Adipocyte (in vitro differentiated cells): ENCODE measurements at regions not wholly inside any gene's neighbourhood (a gene's known extent, or its start where the extent isn't known, plus 50 kb on each side); places are given as distances from the start of the nearest gene placed in this dataset.

Experiments
- DNase-seq: peaks from one replicate; pipeline ENCODE4 v3.0.0-alpha.2; 2015; ENCODE audit warnings: low read depth
- H3K27me3 ChIP-seq: replicated peaks from 2 replicates; pipeline ENCODE4 v1.7.0; 2013; ENCODE audit warnings: mild to moderate bottlenecking, low read length, moderate library complexity; ENCODE audit not compliant: control insufficient read depth, insufficient read depth
- H3K36me3 ChIP-seq: 2 replicates; pipeline ENCODE4 v1.7.0; 2013; ENCODE audit warnings: low read length, mild to moderate bottlenecking, moderate library complexity; ENCODE audit not compliant: control insufficient read depth, insufficient read depth, severe bottlenecking
- H3K4me1 ChIP-seq: 2 replicates; pipeline ENCODE4 v1.7.0; 2013; ENCODE audit warnings: mild to moderate bottlenecking, low read length, moderate library complexity; ENCODE audit not compliant: control insufficient read depth, insufficient read depth
- H3K4me3 ChIP-seq: 2 replicates; pipeline ENCODE4 v1.7.0; 2013; ENCODE audit warnings: mild to moderate bottlenecking, low read length, moderate library complexity
- H3K9ac ChIP-seq: 2 replicates; pipeline ENCODE4 v1.7.0; 2013; ENCODE audit warnings: mild to moderate bottlenecking, low read length, moderate library complexity
- H3K9me3 ChIP-seq: 2 replicates; pipeline ENCODE4 v1.7.0; 2013; ENCODE audit warnings: mild to moderate bottlenecking, low read length, moderate library complexity; ENCODE audit not compliant: control insufficient read depth

DNA sequence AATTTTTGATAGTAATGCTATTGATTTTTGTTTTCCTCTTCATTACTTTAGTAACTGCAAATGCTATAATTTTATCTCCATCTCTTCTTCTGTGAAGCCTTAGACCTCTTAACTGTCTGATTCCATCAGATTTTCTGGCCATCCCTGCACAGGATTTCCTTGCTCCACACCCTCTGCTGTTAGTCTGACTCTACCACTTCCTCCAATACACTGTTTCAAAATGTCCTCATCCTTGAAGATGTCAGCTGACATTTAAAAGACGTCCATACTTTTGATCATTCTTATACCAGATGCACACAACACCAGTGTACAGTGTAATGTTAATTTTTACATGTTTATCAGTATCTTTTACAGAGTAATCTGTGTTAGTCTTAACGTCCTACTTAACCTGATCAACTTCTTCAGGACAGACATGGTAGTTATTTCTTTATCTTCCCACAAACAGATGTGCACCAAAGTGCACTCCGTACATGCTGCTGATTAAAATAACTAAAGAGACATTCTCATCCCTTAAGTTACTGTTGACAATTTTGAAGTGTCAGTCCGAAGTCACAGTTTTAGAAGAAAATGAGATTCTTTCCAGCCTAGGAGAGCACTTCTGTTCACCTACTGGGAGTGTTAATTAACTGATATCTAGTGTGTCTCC lies 102.4 kb upstream of the RASGRP1 start:
- Histone ChIP-seq H3K9ac (no peak overlapping the region), H3K4me1 (no peaks in the 10 kb centered on the region), H3K36me3 (no peaks in the 10 kb centered on the region), H3K4me3 (no peak overlapping the region), H3K27me3 (peaks cover 25% of the 10 kb centered on the region), H3K9me3 (no peaks in the 10 kb centered on the region)
- DNase-seq, result no peak

DNA sequence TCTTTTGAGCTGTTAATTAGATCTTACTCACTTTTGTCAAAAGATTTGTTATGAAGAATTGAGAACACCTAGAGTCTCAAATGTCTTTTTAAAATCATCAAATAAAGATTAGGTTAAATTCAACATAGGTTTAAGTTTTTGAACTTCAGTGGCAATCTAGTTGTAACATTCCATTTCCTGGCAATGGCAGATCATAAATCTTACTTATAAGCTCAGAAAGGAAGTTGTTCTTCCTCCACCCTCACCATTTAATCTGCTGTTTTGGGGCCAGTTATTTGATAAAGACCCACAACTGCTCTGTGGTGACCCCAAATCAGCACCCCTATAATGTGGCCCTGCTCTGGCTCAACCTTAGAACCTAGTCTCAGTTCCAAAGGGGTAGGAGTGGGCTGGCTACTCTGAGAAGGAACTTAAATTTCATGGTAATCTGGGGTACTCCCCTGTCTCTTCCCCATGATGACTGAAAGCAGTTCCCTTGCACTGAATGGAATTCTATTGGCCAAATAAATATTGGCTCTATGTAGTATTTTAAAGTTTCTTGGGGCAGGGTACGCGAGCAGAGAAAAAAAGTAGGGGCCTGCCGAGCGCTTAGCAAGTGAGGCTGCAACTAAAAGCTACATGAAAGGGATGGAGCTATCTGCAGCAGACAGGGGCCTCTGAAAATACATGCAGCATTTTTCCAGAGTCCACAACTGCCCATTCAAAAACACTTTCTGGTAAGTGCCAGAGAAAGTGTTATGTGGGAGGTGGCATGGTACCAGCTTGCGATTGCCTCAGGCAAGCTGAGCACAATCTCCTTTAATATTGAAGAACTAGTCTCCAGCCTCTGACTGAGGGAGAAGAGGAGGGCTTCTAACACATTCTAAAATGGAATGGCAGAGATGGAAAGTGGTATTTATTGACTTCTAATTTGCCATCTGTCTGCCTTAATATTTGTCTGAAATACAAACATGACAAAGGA lies 103.6 kb upstream of the RASGRP1 start:
- Histone ChIP-seq H3K27me3 (peaks cover 25% of the 10 kb centered on the region), H3K4me1 (no peaks in the 10 kb centered on the region), H3K4me3 (no peak overlapping the region), H3K36me3 (no peaks in the 10 kb centered on the region), H3K9ac (no peak overlapping the region), H3K9me3 (no peaks in the 10 kb centered on the region)
- DNase-seq, result no peak

DNA sequence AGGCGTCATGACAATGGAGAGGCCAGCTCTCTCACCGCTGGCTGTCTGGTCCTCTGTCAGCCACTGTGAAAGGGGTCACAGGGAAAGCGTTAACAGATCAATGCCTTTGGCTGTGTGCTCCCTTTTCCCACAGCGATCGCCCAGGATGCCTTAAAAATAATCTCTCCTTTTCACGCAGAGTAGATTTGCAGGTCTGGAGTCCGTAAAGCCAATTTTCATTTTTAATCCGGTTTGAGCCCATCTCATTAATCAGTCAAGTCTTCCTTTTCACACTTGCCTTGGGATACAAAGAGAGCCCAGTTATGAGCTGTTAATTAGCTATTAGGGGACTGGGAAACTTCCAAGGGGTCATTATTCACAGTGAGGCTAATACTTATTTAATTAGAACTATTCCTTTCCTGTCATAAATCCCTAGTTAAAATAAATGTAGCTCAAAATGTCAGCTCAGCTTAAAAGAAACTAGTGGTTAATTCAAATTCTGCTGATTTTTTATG lies 104.3 kb upstream of the RASGRP1 start:
- H3K4me3 ChIP-seq, result no peak overlapping the region
- H3K9ac ChIP-seq, result no peak overlapping the region
- no peaks in the 10 kb centered on the region for H3K9me3 ChIP-seq
- H3K36me3 ChIP-seq, result no peaks in the 10 kb centered on the region
- H3K4me1 ChIP-seq, result no peaks in the 10 kb centered on the region
- peaks cover 25% of the 10 kb centered on the region for H3K27me3 ChIP-seq
- no peak for DNase-seq

DNA sequence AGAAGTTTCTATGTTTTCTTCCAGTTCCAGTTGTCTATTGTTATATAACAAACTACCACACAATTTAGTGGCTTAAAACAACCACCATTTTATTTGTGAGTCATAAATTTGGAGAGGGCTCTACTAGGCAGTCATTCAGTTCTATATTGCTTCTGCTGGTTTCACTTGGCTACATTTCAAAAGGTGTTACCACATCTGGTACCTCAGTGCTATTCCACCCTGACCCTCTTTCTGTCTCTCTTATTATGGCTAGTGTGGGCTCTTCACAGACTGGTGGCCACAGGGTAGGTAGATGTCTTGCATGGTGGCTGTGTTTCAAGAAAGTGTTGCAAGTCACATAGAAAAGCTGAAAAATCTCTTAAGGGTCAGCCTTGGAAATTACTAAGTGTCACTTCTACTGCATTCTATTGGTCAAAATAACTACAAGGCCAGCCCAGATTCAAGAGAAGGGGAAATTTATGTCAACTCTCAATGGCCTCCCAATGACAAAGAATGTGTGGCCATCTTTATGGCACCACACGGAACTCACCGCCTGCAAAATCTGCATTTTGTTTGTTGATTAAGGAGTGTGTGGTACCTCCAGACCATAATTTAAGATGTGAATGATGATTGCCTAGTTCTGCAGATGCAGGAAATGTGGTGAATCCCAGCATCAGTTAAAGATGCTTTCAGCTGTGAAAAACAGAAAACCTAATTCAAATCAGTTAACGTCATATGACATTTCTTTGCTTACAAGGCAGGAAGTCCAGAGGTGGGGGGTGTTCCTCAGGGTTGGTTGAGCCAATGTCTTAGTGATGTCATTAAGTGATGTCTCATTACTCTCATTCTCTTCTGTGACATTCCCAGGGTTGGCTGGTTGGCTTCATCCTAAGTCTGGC lies 105.8 kb upstream of the RASGRP1 start:
- no peak for DNase-seq
- Histone ChIP-seq H3K9me3 (no peaks in the 10 kb centered on the region), H3K9ac (no peak overlapping the region), H3K27me3 (peaks cover 18% of the 10 kb centered on the region), H3K4me1 (no peaks in the 10 kb centered on the region), H3K36me3 (no peaks in the 10 kb centered on the region), H3K4me3 (no peak overlapping the region)

DNA sequence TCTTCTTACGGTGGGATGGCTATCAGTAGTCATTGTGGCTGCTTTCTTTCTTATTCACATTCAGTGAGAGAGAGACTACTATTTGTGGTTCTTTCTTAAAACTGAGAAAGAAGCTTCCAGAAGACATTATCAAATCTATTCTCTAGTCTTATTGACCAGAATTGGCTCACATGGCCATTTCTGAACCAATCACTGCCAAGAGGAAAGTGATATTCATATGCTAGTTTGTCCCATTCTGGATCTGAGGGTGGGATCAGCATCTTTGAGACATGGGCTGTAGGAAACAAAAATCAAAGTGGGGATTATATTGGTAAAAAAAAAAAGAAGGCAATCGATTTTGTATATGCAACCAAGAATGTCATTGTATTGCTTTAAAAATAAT lies 106.4 kb upstream of the RASGRP1 start:
- no peak for DNase-seq
- no peaks in the 10 kb centered on the region for H3K4me1 ChIP-seq

DNA sequence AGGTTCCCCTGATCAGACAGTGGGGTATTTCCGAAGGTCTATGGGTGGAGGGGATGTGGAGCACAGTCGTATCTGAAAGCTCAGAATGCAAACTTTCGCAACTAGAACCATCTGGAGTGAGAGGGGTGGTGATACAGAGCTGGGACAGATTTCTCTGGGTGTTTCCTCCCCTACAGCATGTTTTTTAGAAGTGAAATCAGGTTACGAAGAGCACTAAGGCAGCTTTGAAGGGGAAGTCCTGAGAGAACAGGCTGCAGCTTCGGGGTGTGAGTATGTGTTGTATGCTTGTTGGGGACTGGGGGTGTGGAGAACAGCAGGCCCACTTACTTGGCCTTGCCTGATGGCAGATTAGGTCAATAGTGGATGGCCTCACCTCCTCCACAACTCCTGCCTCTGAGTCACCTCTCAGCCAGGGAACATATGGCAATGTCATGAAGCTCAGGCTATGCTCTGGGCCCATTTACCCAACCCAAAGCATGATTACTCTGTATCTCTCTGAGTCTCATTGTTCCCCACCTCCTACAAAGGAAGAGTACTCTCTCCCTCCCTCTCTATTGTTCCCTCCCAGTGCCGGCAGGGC lies 107.2 kb upstream of the RASGRP1 start:
- DNase-seq, result no peak
- Histone ChIP-seq H3K9me3 (no peaks in the 10 kb centered on the region), H3K4me1 (no peaks in the 10 kb centered on the region), H3K4me3 (no peak overlapping the region), H3K27me3 (peaks cover 18% of the 10 kb centered on the region), H3K36me3 (no peaks in the 10 kb centered on the region), H3K9ac (no peak overlapping the region)

More for the DNA sequence above, 106.4 kb upstream of the RASGRP1 start:
- no peaks in the 10 kb centered on the region for H3K36me3 ChIP-seq
- H3K9ac ChIP-seq, result no peak overlapping the region
- H3K9me3 ChIP-seq, result no peaks in the 10 kb centered on the region
- H3K4me3 ChIP-seq, result no peak overlapping the region
- peaks cover 18% of the 10 kb centered on the region for H3K27me3 ChIP-seq

DNA sequence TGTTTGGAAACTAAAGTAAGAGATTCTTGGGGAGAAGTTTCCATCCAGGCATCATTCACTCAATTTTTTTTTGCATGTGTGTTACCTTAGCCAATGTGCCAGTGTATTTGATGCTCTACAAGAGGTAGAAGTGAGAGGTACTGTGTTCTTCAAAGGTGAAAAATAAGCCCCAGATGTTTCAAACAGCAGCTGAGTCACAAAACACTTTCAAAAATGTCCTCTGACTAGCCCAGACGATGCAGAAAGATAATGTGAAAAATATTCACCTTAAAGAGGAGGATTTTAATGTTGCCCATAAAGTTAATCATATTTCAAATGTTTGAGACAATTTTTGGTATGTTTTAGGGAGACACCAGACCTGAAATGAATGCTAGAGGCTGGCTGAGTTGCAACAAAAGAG lies 107.7 kb upstream of the RASGRP1 start:
- Histone ChIP-seq H3K9ac (no peak overlapping the region), H3K36me3 (no peaks in the 10 kb centered on the region), H3K27me3 (peaks cover 15% of the 10 kb centered on the region), H3K9me3 (no peaks in the 10 kb centered on the region), H3K4me3 (no peak overlapping the region), H3K4me1 (no peaks in the 10 kb centered on the region)
- DNase-seq, result no peak

DNA sequence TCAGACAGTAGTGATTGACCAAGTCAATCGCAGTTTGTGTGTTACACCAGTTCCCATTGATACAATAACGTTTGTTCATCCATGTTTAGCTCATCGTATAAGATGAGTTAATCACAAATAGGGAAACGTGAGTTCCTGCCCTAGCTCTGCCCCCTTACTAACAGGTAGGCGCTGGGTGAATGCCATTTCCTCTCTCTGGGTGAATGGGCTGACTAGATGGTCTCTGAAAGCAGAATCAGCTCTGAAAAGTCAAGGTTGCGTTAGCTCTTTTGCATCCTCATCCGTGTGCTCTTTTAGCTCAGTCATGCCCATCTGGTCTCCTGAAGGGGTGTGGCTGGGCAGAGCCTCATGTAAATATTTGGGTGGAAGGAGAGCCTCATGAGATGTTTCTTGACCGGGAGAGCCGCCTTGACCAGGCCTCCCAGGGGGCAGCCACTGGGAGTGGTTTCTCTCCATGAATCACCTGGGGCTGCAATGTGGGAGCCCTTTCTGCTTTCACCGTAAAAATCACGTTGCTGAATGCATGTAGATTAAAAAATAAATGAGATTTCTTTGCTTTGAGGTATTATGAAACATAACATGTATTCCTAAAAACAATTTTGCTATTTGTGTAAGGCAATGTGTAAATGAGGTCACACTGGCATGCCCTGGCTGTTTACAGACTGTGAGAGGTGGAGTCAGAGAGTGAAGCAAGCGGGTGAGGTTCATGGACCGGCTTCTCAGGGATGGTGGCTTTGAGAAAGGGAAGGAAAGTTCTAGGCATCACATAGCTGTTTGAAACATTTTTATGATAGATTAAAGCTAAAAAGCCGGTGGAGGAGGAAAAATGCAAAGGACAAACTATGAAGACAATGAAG lies 108.4 kb upstream of the RASGRP1 start:
- Histone ChIP-seq H3K27me3 (peaks cover 9% of the 10 kb centered on the region), H3K9ac (no peak overlapping the region), H3K4me3 (no peak overlapping the region), H3K9me3 (no peaks in the 10 kb centered on the region), H3K4me1 (no peaks in the 10 kb centered on the region), H3K36me3 (no peaks in the 10 kb centered on the region)
- DNase-seq, result no peak

DNA sequence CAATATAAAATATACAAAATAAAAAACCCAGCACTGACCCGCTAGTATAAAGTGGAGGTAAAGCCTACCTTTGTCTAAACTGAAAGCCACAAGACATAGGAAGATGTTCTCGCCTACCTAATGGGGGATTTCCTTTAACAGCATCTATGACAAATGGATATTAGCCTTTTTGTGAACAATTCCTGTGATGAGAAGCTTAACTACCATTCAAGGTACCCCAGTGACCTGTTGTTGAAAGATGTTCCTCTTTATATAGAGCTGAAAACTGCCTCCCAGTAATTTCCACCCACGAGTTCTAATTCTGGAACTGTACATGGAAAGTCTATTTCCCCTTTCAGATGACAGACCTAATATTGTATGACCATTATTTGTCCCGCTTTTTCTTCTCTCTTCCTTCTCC lies 109.8 kb upstream of the RASGRP1 start:
- no peaks in the 10 kb centered on the region for H3K9me3 ChIP-seq
- no peak for DNase-seq
- no peak overlapping the region for H3K4me3 ChIP-seq
- H3K4me1 ChIP-seq, result no peaks in the 10 kb centered on the region
- no peaks in the 10 kb centered on the region for H3K27me3 ChIP-seq
- no peaks in the 10 kb centered on the region for H3K36me3 ChIP-seq
- no peak overlapping the region for H3K9ac ChIP-seq

DNA sequence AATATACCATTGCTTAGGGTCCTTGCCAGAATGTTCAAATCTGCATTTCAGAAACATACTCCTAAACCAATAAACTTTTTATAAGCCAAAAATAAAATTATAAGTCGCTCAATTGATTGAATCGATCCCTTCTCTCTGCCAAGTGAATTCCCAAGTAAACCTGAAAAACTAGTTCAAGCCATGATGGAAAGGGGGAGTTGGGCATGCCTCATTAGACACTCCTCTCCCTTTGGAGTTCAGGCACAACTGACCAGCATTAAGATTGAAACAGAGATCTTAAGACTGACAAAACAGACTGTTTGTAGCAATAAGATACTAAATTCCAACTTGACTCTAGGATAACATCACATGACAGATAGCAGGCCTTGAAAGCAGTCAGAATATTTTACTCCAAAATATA lies 113.7 kb upstream of the RASGRP1 start:
- no peaks in the 10 kb centered on the region for H3K27me3 ChIP-seq
- no peaks in the 10 kb centered on the region for H3K36me3 ChIP-seq
- no peaks in the 10 kb centered on the region for H3K4me1 ChIP-seq

More for the DNA sequence above, 113.7 kb upstream of the RASGRP1 start:
- Histone ChIP-seq H3K9me3 (no peaks in the 10 kb centered on the region), H3K4me3 (no peak overlapping the region), H3K9ac (no peak overlapping the region)
- no peak for DNase-seq
